RWPE2 (cell line): ENCODE measurements at regions not wholly inside any gene's neighbourhood (a gene's known extent, or its start where the extent isn't known, plus 50 kb on each side); places are given as distances from the start of the nearest gene placed in this dataset.

Source experiments
- ATAC-seq: fragments of 200-7000 bp; cut with Tn5 transposase; 3 replicates; pipeline ENCODE4 v1.9.1; 2021; ENCODE audit warnings: low read depth
- DNase-seq: peaks from one replicate; pipeline ENCODE4 v3.0.0-alpha.2; 2020; ENCODE audit warnings: low spot score
- H3K27ac ChIP-seq: fragments of 450-650 bp; 2 replicates; pipeline ENCODE4 v1.5.1; 2017; ENCODE audit warnings: mild to moderate bottlenecking; ENCODE audit not compliant: poor library complexity, severe bottlenecking
- H3K27me3 ChIP-seq: fragments of 250-450 bp; sonication (Bioruptor Pico); 2 replicates; pipeline ENCODE4 v1.5.1; 2021; ENCODE audit warnings: mild to moderate bottlenecking, moderate library complexity; ENCODE audit not compliant: insufficient read depth, poor library complexity, severe bottlenecking
- H3K36me3 ChIP-seq: fragments of 250-450 bp; sonication (Bioruptor Pico); 2 replicates; pipeline ENCODE4 v1.5.1; 2020; ENCODE audit warnings: low read depth, mild to moderate bottlenecking, moderate library complexity
- H3K4me1 ChIP-seq: fragments of 250-450 bp; sonication (Bioruptor Pico); 2 replicates; pipeline ENCODE4 v1.5.1; 2021; ENCODE audit warnings: mild to moderate bottlenecking, moderate library complexity; ENCODE audit not compliant: insufficient read depth, poor library complexity, severe bottlenecking
- H3K4me3 ChIP-seq: fragments of 250-450 bp; sonication (Bioruptor Pico); 2 replicates; pipeline ENCODE4 v1.5.1; 2021; ENCODE audit warnings: mild to moderate bottlenecking, moderate library complexity; ENCODE audit not compliant: severe bottlenecking
- H3K9me3 ChIP-seq: fragments of 250-450 bp; sonication (Bioruptor Pico); 2 replicates; pipeline ENCODE4 v1.5.1; 2021; ENCODE audit warnings: mild to moderate bottlenecking, moderate library complexity; ENCODE audit not compliant: severe bottlenecking
- CTCF ChIP-seq: fragments of 450-650 bp; IDR thresholded peaks from one replicate; pipeline ENCODE4 v1.5.1; 2017; ENCODE audit warnings: mild to moderate bottlenecking, moderate library complexity; ENCODE audit not compliant: poor library complexity, severe bottlenecking

- no peak overlapping the region for H3K27ac ChIP-seq
Observed at GRCh38 chr10:113420733-113421675, 131.8 kb upstream of the HABP2 start.

GRCh38 chr10:113422371-113422770 lies 130.5 kb upstream of the HABP2 start:
- DNase-seq (no peak), ATAC-seq (no peak)
- H3K4me1 ChIP-seq: no peaks in the 10 kb centered on the region
- H3K27ac ChIP-seq: no peak overlapping the region
- peaks cover 1% of the 10 kb centered on the region for H3K9me3 ChIP-seq
- no peak overlapping the region for H3K4me3 ChIP-seq
- no peaks in the 10 kb centered on the region for H3K36me3 ChIP-seq
- H3K27me3 ChIP-seq: no peaks in the 10 kb centered on the region
- TF ChIP-seq CTCF: no peak

More at GRCh38 chr10:113420733-113421675, 131.8 kb upstream of the HABP2 start:
- H3K4me3 ChIP-seq: no peak overlapping the region
- no peak for ATAC-seq
- no peaks in the 10 kb centered on the region for H3K36me3 ChIP-seq
- no peak for DNase-seq
- peaks cover 1% of the 10 kb centered on the region for H3K9me3 ChIP-seq
- no peak for TF ChIP-seq CTCF
- no peaks in the 10 kb centered on the region for H3K4me1 ChIP-seq
- H3K27me3 ChIP-seq: no peaks in the 10 kb centered on the region

- Histone ChIP-seq H3K9me3 (peaks cover 1% of the 10 kb centered on the region), H3K36me3 (no peaks in the 10 kb centered on the region), H3K4me1 (no peaks in the 10 kb centered on the region), H3K4me3 (no peak overlapping the region), H3K27me3 (no peaks in the 10 kb centered on the region), H3K27ac (no peak overlapping the region)
- ATAC-seq (no peak), DNase-seq (no peak)
- no peak for TF ChIP-seq CTCF
Observed at GRCh38 chr10:113423981-113424721, 128.7 kb upstream of the HABP2 start.

- no peaks in the 10 kb centered on the region for H3K36me3 ChIP-seq
Observed at GRCh38 chr10:113425008-113425407, 127.8 kb upstream of the HABP2 start.

More at GRCh38 chr10:113425008-113425407, 127.8 kb upstream of the HABP2 start:
- TF ChIP-seq CTCF: no peak
- ATAC-seq (no peak), DNase-seq (no peak)
- Histone ChIP-seq H3K27ac (no peak overlapping the region), H3K9me3 (peaks cover 1% of the 10 kb centered on the region), H3K4me3 (no peak overlapping the region), H3K27me3 (no peaks in the 10 kb centered on the region), H3K4me1 (no peaks in the 10 kb centered on the region)
